Hepatocyte (in vitro differentiated cells): ENCODE measurements at regions not wholly inside any gene's neighbourhood (a gene's known extent, or its start where the extent isn't known, plus 50 kb on each side); places are given as distances from the start of the nearest gene placed in this dataset.

Experiments used
- CTCF ChIP-seq: fragments of 200-600 bp; sonication (generic); IDR thresholded peaks from 2 replicates; pipeline ENCODE4 v1.5.1; 2016; ENCODE audit warnings: antibody characterized with exemption, mild to moderate bottlenecking; ENCODE audit not compliant: poor library complexity
- EZH2 ChIP-seq: fragments of 200-600 bp; sonication (generic); IDR thresholded peaks from 2 replicates; pipeline ENCODE4 v1.6.1; 2016; ENCODE audit warnings: antibody characterized with exemption, mild to moderate bottlenecking, borderline replicate concordance
- EZH2phosphoT487 ChIP-seq: fragments of 200-600 bp; sonication (generic); IDR thresholded peaks from one replicate; pipeline ENCODE4 v1.6.1; 2018; ENCODE audit warnings: antibody characterized with exemption, mild to moderate bottlenecking, low read depth, moderate library complexity; ENCODE audit not compliant: unreplicated experiment, severe bottlenecking

- TF ChIP-seq CTCF (no peak), EZH2 (no peak), EZH2phosphoT487 (no peak)
Observed at GRCh38 chr13:33454844-33455705, 169.5 kb upstream of the STARD13 start.
